ENCODE measurements at regions not wholly inside any gene's neighbourhood (a gene's known extent, or its start where the extent isn't known, plus 50 kb on each side); places are given as distances from the start of the nearest gene placed in this dataset.

DNA sequence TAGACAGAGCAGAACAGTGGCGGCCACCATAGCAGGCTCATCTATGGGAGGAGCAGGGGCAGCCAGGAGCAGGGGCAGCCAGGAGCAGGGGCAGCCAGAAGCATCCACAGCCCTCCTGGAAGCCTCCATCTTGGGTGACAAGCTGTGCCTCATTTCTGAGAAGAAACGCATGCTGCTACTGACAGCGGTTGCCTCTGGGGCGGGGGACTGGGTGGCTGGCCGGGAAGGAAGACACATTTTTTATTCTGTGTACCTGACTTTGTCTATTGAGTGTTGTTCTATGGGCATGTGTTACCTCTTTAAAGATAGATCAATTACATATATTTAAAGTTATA, 71.5 kb upstream of the KLF13 start:
- TF ChIP-seq POLR2AphosphoS5 (IDR thresholded peaks at IDR 0.05; ENCODE audit: borderline replicate concordance, low read depth, low read length), result no peak
- TF ChIP-seq EZH2 (IDR thresholded peaks at IDR 0.05), result no peak
- no peak for TF ChIP-seq FOXP2 (optimal IDR thresholded peaks at IDR 0.05; ENCODE audit: control extremely low read depth, extremely low read length, insufficient read depth)

All from SK-N-MC (cell line).